AG04449 (cell line): ENCODE measurements at regions not wholly inside any gene's neighbourhood (a gene's known extent, or its start where the extent isn't known, plus 50 kb on each side); places are given as distances from the start of the nearest gene placed in this dataset.
"Not testable (repeated sequence)": the region's sequence is repeated elsewhere in the genome, so short reads cannot be mapped to it uniquely, and the experiment has no call there.

Experiments used
- CTCF ChIA-PET: fragments of 350-600 bp; formaldehyde crosslinking; extraction: SDS; loops from one replicate; lab custom pipeline; 2021; ENCODE audit warnings: antibody characterized with exemption; lab: Yijun Ruan, JAX
- POLR2A ChIA-PET: fragments of 400-600, 350-600 bp; formaldehyde crosslinking; extraction: SDS; loops from one replicate; lab custom pipeline; 2020; ENCODE audit warnings: antibody characterized with exemption, inconsistent platforms; lab: Yijun Ruan, JAX
- DNase-seq: peaks from one replicate; pipeline ENCODE4 v3.0.0-alpha.2; 2010; ENCODE audit warnings: low read depth, low spot score
- H3K4me3 ChIP-seq: 2 replicates; pipeline ENCODE4 v1.5.1; 2011; ENCODE audit warnings: low read depth, mild to moderate bottlenecking, control low read depth, low read length
- CTCF ChIP-seq: IDR thresholded peaks from one replicate; pipeline ENCODE4 v1.5.1; 2011; ENCODE audit warnings: mild to moderate bottlenecking, moderate library complexity, low read length, control low read depth, inconsistent platforms; ENCODE audit not compliant: insufficient read depth; ENCODE audit errors: missing control alignments

GRCh38 chr2:182664212-182664611, 51.8 kb upstream of the DNAJC10 start:
- no peak for DNase-seq
- ChIA-PET CTCF (no interaction called here), POLR2A (no interaction called here)
- TF ChIP-seq CTCF: no peak
- no peak overlapping the region for H3K4me3 ChIP-seq

GRCh38 chr2:182665500-182665899, 50.6 kb upstream of the DNAJC10 start:
- CTCF ChIA-PET: interaction anchor here (1.2 to 1.8 kb wide), 3 partner anchors 17 to 480 kb away, joined by 3 to 6 read pairs (median 6); no protein-coding TSS in a partner anchor
- H3K4me3 ChIP-seq, POLR2A ChIA-PET: not testable (repeated sequence)

More at GRCh38 chr2:182665500-182665899, 50.6 kb upstream of the DNAJC10 start:
- not testable (repeated sequence) for DNase-seq
